ENCODE measurements at regions not wholly inside any gene's neighbourhood (a gene's known extent, or its start where the extent isn't known, plus 50 kb on each side); places are given as distances from the start of the nearest gene placed in this dataset.
"Not testable (repeated sequence)": the region's sequence is repeated elsewhere in the genome, so short reads cannot be mapped to it uniquely, and the experiment has no call there.

DNA sequence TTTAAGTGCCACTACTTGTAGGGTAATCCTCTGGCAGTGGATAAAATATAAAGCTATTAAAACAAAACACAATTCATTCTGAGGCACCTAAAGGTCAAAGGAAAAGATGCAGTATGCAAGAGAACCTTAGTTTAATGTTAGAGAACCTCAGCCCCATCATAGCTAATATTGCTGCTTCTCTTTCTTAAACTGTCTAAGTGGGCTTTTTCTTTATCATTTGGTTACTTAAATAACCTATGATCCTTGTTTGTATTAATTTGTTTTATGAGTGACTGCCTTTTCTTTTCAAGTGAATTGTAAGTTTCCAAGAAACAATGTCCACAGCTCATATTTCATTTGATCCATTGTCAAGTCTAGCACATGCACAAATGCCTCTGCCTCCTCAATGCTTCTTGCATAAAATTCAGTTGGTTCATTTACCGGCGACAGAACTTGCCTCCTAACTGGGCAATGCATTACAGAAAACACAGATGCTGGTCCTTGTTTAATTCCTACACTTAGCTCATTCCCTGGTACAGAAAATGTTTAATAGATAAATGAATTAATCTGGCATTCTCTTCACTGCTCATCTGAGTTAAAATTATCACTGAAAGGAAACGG, 1049.8 kb downstream of the OLFM4 start:
- H3K36me3 ChIP-seq (ENCODE audit: control insufficient read depth in 3 of 3, insufficient read depth in 3 of 3, low read length in 3 of 3): no peaks in the 10 kb centered on the region

DNA sequence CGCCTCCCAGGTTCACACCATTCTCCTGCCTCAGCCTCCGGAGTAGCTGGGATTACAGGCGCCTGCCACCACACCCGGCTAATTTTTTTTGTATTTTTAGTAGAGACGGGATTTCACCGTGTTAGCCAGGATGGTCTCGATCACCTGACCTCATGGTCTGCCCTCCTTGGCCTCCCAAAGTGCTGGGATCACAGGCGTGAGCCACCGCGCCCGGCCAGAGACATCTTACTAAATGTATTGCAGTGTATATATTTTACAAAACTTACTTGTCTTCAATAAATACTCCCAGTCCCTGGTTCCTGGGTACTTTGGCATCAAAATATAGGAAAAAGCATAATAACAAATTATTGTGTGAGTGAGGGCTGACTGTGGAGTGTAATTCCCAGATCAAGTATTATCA, 1053.7 kb downstream of the OLFM4 start:
- H3K27me3 ChIP-seq (ENCODE audit: control insufficient read depth in 3 of 3, insufficient read depth in 3 of 3, low read length in 3 of 3); H3K9ac ChIP-seq (ENCODE audit: low read depth in 1 of 3, low read length in 3 of 3); H3K9me3 ChIP-seq (ENCODE audit: control insufficient read depth in 3 of 3, low read length in 3 of 3); H3K4me1 ChIP-seq (ENCODE audit: control insufficient read depth in 3 of 3, insufficient read depth in 3 of 3, low read length in 3 of 3); H3K4me3 ChIP-seq (ENCODE audit: low read length in 3 of 3); H3K36me3 ChIP-seq (ENCODE audit: control insufficient read depth in 3 of 3, insufficient read depth in 3 of 3, low read length in 3 of 3); H3K27ac ChIP-seq (ENCODE audit: low read depth, low read length): not testable (repeated sequence)

More for the DNA sequence above, 1049.8 kb downstream of the OLFM4 start:
- no peaks in the 10 kb centered on the region for H3K27me3 ChIP-seq (ENCODE audit: control insufficient read depth in 3 of 3, insufficient read depth in 3 of 3, low read length in 3 of 3)
- no peak overlapping the region for H3K4me3 ChIP-seq (ENCODE audit: low read length in 3 of 3)
- H3K9ac ChIP-seq (ENCODE audit: low read depth in 1 of 3, low read length in 3 of 3): no peak overlapping the region
- no peaks in the 10 kb centered on the region for H3K4me1 ChIP-seq (ENCODE audit: control insufficient read depth in 3 of 3, insufficient read depth in 3 of 3, low read length in 3 of 3)
- H3K27ac ChIP-seq (ENCODE audit: low read depth, low read length): no peak overlapping the region
- peaks cover 0 to 5% (median 0%) of the 10 kb centered on the region in 3 donors for H3K9me3 ChIP-seq (ENCODE audit: control insufficient read depth in 3 of 3, low read length in 3 of 3)

DNA sequence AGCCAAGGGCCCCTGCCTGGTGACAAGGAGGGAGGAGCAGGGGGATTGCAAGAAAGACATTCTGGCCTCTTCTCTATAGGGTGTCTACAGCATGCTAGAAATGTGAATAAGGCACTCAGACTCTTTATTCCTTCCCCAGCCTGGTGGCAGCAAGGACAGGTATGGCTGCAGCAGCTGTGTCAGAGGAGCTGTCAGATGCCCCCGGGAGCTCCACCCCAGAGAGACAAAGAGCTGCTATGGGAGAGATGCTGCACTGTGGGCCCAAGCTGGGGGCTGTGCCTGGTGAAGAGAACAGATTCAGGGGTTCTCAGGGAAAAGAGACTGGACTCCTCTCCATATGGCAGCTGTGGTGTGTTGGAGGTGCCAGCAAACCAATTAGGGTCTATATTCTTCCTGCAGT, 1063.3 kb downstream of the OLFM4 start:
- Histone ChIP-seq H3K27ac (ENCODE audit: low read depth, low read length) (no peak overlapping the region), H3K4me3 (ENCODE audit: low read length in 3 of 3) (no peak overlapping the region), H3K4me1 (ENCODE audit: control insufficient read depth in 3 of 3, insufficient read depth in 3 of 3, low read length in 3 of 3) (no peaks in the 10 kb centered on the region), H3K9ac (ENCODE audit: low read depth in 1 of 3, low read length in 3 of 3) (no peak overlapping the region), H3K9me3 (ENCODE audit: control insufficient read depth in 3 of 3, low read length in 3 of 3) (no peaks in the 10 kb centered on the region), H3K36me3 (ENCODE audit: control insufficient read depth in 3 of 3, insufficient read depth in 3 of 3, low read length in 3 of 3) (no peaks in the 10 kb centered on the region), H3K27me3 (ENCODE audit: control insufficient read depth in 3 of 3, insufficient read depth in 3 of 3, low read length in 3 of 3) (no peaks in the 10 kb centered on the region)

DNA sequence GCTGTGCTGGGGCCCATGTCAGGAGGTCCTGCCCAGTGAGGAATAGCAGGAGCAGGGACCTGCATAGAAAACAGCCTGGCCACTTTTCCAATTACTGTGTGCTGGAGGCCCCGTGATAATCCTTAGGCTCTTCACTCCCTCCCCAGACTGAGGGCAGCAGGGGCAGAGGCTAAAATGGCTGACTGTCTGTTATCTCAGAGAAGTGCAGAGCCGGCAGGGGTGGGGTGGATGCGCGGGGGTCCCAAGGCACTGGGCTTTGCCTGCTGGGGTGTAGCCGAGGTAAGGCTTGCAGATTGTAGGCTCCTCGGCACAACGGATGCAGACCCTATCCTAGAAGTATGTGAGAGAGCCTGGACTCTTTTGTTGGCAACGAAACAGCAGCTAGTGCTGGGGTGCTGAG, 1064.1 kb downstream of the OLFM4 start:
- H3K36me3 ChIP-seq (ENCODE audit: control insufficient read depth in 3 of 3, insufficient read depth in 3 of 3, low read length in 3 of 3): no peaks in the 10 kb centered on the region
- H3K27ac ChIP-seq (ENCODE audit: low read depth, low read length): no peak overlapping the region
- H3K27me3 ChIP-seq (ENCODE audit: control insufficient read depth in 3 of 3, insufficient read depth in 3 of 3, low read length in 3 of 3): no peaks in the 10 kb centered on the region
- no peak overlapping the region for H3K9ac ChIP-seq (ENCODE audit: low read depth in 1 of 3, low read length in 3 of 3)
- H3K4me3 ChIP-seq (ENCODE audit: low read length in 3 of 3): no peak overlapping the region
- H3K9me3 ChIP-seq (ENCODE audit: control insufficient read depth in 3 of 3, low read length in 3 of 3): no peaks in the 10 kb centered on the region
- H3K4me1 ChIP-seq (ENCODE audit: control insufficient read depth in 3 of 3, insufficient read depth in 3 of 3, low read length in 3 of 3): no peaks in the 10 kb centered on the region

DNA sequence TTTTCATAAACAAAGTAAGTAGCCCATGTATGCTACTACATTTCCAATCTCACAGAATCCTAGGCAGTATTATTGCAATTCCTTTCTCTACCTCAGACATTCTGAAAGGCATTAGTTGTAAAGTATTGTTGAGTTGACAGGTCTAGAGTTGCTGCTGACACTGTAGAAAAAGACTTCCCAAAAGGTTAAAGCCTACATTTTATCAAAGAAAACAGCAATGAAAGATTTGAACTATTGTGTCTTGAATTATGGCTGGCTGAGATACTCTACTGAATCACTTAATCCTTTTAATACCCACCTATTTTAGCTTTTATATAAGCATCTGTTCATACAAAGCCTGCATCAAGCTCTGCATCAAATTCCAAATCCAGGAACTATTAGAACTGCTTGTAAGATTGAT, 1082.0 kb downstream of the OLFM4 start:
- no peak overlapping the region for H3K27ac ChIP-seq (ENCODE audit: low read depth, low read length)
- no peak overlapping the region for H3K9ac ChIP-seq (ENCODE audit: low read depth in 1 of 3, low read length in 3 of 3)
- H3K4me1 ChIP-seq (ENCODE audit: control insufficient read depth in 3 of 3, insufficient read depth in 3 of 3, low read length in 3 of 3): no peaks in the 10 kb centered on the region
- no peak overlapping the region for H3K4me3 ChIP-seq (ENCODE audit: low read length in 3 of 3)
- H3K36me3 ChIP-seq (ENCODE audit: control insufficient read depth in 3 of 3, insufficient read depth in 3 of 3, low read length in 3 of 3): no peaks in the 10 kb centered on the region
- H3K27me3 ChIP-seq (ENCODE audit: control insufficient read depth in 3 of 3, insufficient read depth in 3 of 3, low read length in 3 of 3): no peaks in the 10 kb centered on the region
- H3K9me3 ChIP-seq (ENCODE audit: control insufficient read depth in 3 of 3, low read length in 3 of 3): no peaks in the 10 kb centered on the region

DNA sequence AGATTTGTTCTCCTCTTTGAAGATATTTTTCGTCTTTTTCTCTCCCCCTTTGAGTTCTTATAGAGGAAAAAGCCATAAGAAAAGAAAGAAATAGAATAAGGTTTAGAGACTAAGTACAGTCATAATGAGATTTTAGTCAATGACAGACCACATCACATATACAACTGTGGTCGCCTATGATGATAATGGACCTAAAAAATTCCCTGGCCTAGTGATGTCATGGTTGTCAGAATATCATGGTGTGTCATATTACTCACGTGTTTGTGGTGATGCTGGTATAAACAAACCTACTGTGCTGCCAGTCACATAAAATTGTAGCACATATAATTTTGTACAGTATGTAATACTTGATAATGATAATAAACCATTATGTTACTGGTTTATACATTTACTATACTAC, 1096.1 kb downstream of the OLFM4 start:
- no peak overlapping the region for H3K27ac ChIP-seq (ENCODE audit: low read depth, low read length)
- no peaks in the 10 kb centered on the region for H3K4me1 ChIP-seq (ENCODE audit: control insufficient read depth in 3 of 3, insufficient read depth in 3 of 3, low read length in 3 of 3)
- H3K36me3 ChIP-seq (ENCODE audit: control insufficient read depth in 3 of 3, insufficient read depth in 3 of 3, low read length in 3 of 3): no peaks in the 10 kb centered on the region
- H3K4me3 ChIP-seq (ENCODE audit: low read length in 3 of 3): no peak overlapping the region
- H3K27me3 ChIP-seq (ENCODE audit: control insufficient read depth in 3 of 3, insufficient read depth in 3 of 3, low read length in 3 of 3): no peaks in the 10 kb centered on the region
- H3K9me3 ChIP-seq (ENCODE audit: control insufficient read depth in 3 of 3, low read length in 3 of 3): no peaks in the 10 kb centered on the region
- no peak overlapping the region for H3K9ac ChIP-seq (ENCODE audit: low read depth in 1 of 3, low read length in 3 of 3)

DNA sequence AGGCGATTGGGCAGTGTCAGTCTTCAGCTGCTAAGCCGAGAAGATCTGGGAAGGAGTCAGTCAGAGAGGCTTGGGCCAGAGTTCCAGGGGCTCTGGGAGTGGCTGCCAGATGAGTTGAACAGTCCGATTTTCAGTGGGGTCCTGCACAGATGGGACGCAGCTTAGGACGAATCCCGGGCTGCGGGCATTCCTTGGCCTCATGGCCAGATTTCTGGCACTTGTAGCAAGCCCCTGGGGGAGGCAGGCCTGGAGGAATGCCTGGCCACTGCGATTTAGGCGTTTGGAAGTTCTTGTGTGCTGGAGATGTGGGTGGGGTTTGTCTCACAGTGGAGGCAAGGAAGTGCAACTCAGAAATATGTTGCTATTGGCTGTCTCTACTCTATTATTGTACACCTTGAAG, 1102.3 kb downstream of the OLFM4 start:
- H3K9ac ChIP-seq (ENCODE audit: low read depth in 1 of 3, low read length in 3 of 3); H3K27ac ChIP-seq (ENCODE audit: low read depth, low read length); H3K4me3 ChIP-seq (ENCODE audit: low read length in 3 of 3): not testable (repeated sequence)

DNA sequence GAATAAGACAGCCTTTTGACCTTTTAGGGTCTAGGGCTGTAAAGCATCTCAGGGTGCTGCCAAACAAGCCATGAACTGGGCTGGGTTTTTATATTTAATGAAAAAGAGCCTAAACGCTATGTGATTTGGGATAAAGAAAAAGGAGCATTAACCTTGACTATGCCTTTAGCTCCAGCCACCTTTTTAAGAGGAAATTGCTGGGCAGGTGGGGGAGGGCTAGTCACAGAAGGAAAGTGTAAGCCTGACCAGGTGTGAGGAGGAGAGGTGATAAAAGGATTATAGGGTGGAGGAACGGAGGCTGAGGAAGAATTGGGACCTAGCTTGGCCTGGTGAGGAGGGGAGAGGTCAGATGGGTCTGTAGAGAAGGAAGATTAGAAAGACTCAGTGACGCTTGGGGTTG, 1102.8 kb downstream of the OLFM4 start:
- not testable (repeated sequence) for H3K36me3 ChIP-seq (ENCODE audit: control insufficient read depth in 3 of 3, insufficient read depth in 3 of 3, low read length in 3 of 3); H3K9ac ChIP-seq (ENCODE audit: low read depth in 1 of 3, low read length in 3 of 3); H3K27ac ChIP-seq (ENCODE audit: low read depth, low read length); H3K9me3 ChIP-seq (ENCODE audit: control insufficient read depth in 3 of 3, low read length in 3 of 3); H3K4me3 ChIP-seq (ENCODE audit: low read length in 3 of 3); H3K4me1 ChIP-seq (ENCODE audit: control insufficient read depth in 3 of 3, insufficient read depth in 3 of 3, low read length in 3 of 3); H3K27me3 ChIP-seq (ENCODE audit: control insufficient read depth in 3 of 3, insufficient read depth in 3 of 3, low read length in 3 of 3)

More for the DNA sequence above, 1102.3 kb downstream of the OLFM4 start:
- H3K9me3 ChIP-seq (ENCODE audit: control insufficient read depth in 3 of 3, low read length in 3 of 3); H3K27me3 ChIP-seq (ENCODE audit: control insufficient read depth in 3 of 3, insufficient read depth in 3 of 3, low read length in 3 of 3); H3K4me1 ChIP-seq (ENCODE audit: control insufficient read depth in 3 of 3, insufficient read depth in 3 of 3, low read length in 3 of 3); H3K36me3 ChIP-seq (ENCODE audit: control insufficient read depth in 3 of 3, insufficient read depth in 3 of 3, low read length in 3 of 3): not testable (repeated sequence)

DNA sequence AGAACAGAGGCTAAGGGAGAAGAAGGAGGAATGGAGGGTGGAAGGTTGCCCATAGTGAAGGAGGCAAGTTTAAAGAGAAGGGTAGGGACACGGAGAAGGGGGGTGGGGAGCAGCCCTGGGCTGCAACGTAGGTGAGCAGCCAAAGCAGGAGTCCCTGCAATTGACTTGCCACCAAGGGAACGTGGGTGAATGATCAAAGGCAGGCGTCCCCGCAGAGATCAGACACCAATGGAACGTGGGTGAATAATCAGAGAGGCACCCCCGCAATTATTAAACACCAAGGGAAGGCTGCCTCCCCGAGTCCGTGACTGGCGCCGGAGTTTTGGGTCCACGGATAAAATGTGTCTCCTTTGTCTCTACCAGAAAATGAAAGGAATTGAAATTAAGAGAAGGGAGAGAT, 1103.5 kb downstream of the OLFM4 start:
- H3K27me3 ChIP-seq (ENCODE audit: control insufficient read depth in 3 of 3, insufficient read depth in 3 of 3, low read length in 3 of 3); H3K9ac ChIP-seq (ENCODE audit: low read depth in 1 of 3, low read length in 3 of 3); H3K4me3 ChIP-seq (ENCODE audit: low read length in 3 of 3); H3K4me1 ChIP-seq (ENCODE audit: control insufficient read depth in 3 of 3, insufficient read depth in 3 of 3, low read length in 3 of 3); H3K9me3 ChIP-seq (ENCODE audit: control insufficient read depth in 3 of 3, low read length in 3 of 3); H3K36me3 ChIP-seq (ENCODE audit: control insufficient read depth in 3 of 3, insufficient read depth in 3 of 3, low read length in 3 of 3); H3K27ac ChIP-seq (ENCODE audit: low read depth, low read length): not testable (repeated sequence)

DNA sequence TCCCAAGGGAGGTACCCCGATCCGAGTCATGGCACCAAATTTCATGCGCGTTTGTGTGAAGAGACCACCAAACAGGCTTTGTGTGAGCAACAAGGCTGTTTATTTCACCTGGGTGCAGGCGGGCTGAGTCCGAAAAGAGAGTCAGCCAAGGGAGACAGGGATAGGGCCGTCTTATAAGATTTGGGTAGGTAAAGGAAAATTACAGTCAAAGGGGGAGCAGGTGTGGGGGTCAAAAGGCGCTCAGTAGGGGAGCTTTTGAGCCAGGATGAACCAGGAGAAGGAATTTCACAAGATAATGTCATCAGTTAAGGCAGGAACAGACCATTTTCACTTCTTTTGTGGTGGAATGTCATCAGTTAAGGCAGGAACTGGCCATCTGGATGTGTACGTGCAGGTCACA, 1104.1 kb downstream of the OLFM4 start:
- not testable (repeated sequence) for H3K9me3 ChIP-seq (ENCODE audit: control insufficient read depth in 3 of 3, low read length in 3 of 3); H3K27me3 ChIP-seq (ENCODE audit: control insufficient read depth in 3 of 3, insufficient read depth in 3 of 3, low read length in 3 of 3); H3K36me3 ChIP-seq (ENCODE audit: control insufficient read depth in 3 of 3, insufficient read depth in 3 of 3, low read length in 3 of 3); H3K9ac ChIP-seq (ENCODE audit: low read depth in 1 of 3, low read length in 3 of 3); H3K4me1 ChIP-seq (ENCODE audit: control insufficient read depth in 3 of 3, insufficient read depth in 3 of 3, low read length in 3 of 3); H3K27ac ChIP-seq (ENCODE audit: low read depth, low read length); H3K4me3 ChIP-seq (ENCODE audit: low read length in 3 of 3)

DNA sequence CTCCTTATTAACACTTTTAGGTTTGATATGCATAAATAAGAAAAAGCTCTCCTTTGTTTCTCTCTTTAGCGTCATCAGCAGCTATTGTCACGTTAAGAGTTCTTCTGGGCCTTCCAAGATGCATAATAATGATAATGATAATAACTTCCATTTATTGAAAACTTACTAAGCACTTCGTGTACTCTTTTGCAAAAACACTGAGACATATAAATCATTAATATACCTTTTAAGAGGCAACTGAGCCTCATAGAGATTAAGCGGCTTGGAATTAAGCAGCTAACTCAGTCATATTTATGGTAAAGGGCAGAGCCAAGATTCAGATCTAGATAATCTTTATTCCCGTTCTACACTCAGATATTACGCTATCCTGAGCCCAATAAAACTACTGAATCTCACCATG, 1105.1 kb downstream of the OLFM4 start:
- H3K27ac ChIP-seq (ENCODE audit: low read depth, low read length): no peak overlapping the region
- H3K9me3 ChIP-seq (ENCODE audit: control insufficient read depth in 3 of 3, low read length in 3 of 3): no peaks in the 10 kb centered on the region
- no peaks in the 10 kb centered on the region for H3K36me3 ChIP-seq (ENCODE audit: control insufficient read depth in 3 of 3, insufficient read depth in 3 of 3, low read length in 3 of 3)
- H3K27me3 ChIP-seq (ENCODE audit: control insufficient read depth in 3 of 3, insufficient read depth in 3 of 3, low read length in 3 of 3): no peaks in the 10 kb centered on the region
- H3K9ac ChIP-seq (ENCODE audit: low read depth in 1 of 3, low read length in 3 of 3): no peak overlapping the region
- H3K4me1 ChIP-seq (ENCODE audit: control insufficient read depth in 3 of 3, insufficient read depth in 3 of 3, low read length in 3 of 3): no peaks in the 10 kb centered on the region
- no peak overlapping the region for H3K4me3 ChIP-seq (ENCODE audit: low read length in 3 of 3)

All from skeletal muscle tissue (tissue), 3 donors.